ENCODE measurements at regions not wholly inside any gene's neighbourhood (a gene's known extent, or its start where the extent isn't known, plus 50 kb on each side); places are given as distances from the start of the nearest gene placed in this dataset.

GRCh38 chr1:56180520-56181190, 398.7 kb downstream of the PLPP3 start:
- no peak for DNase-seq

GRCh38 chr1:56179543-56179942, 399.8 kb downstream of the PLPP3 start:
- no peak for DNase-seq

GRCh38 chr1:56175211-56175610, 404.2 kb downstream of the PLPP3 start:
- DNase-seq = no peak

- no peak for DNase-seq
Observed at GRCh38 chr1:56174176-56174885, 405.0 kb downstream of the PLPP3 start.

- DNase-seq = no peak
Observed at GRCh38 chr1:56173736-56174135, 405.6 kb downstream of the PLPP3 start.

GRCh38 chr1:56171670-56172069, 407.7 kb downstream of the PLPP3 start:
- DNase-seq = no peak

GRCh38 chr1:56170784-56171320, 408.5 kb downstream of the PLPP3 start:
- no peak for DNase-seq

- no peak for DNase-seq
Observed at GRCh38 chr1:56169856-56170255, 409.5 kb downstream of the PLPP3 start.

- no peak for DNase-seq
Observed at GRCh38 chr1:56168176-56168575, 411.2 kb downstream of the PLPP3 start.

- DNase-seq = no peak
Observed at GRCh38 chr1:56167596-56167995, 411.8 kb downstream of the PLPP3 start.

- DNase-seq = no peak
Observed at GRCh38 chr1:56160773-56161315, 418.5 kb downstream of the PLPP3 start.

- DNase-seq = no peak
Observed at GRCh38 chr1:56156971-56157876, 422.1 kb downstream of the PLPP3 start.

- DNase-seq = no peak
Observed at GRCh38 chr1:56153276-56153675, 426.1 kb downstream of the PLPP3 start.

GRCh38 chr1:56152635-56153034, 426.7 kb downstream of the PLPP3 start:
- DNase-seq = no peak

GRCh38 chr1:56151402-56151801, 428.0 kb downstream of the PLPP3 start:
- no peak for DNase-seq

GRCh38 chr1:56150441-56151215, 428.7 kb downstream of the PLPP3 start:
- no peak for DNase-seq

- no peak for DNase-seq
Observed at GRCh38 chr1:56149761-56150160, 429.6 kb downstream of the PLPP3 start.

- no peak for DNase-seq
Observed at GRCh38 chr1:56148326-56149193, 430.8 kb downstream of the PLPP3 start.

- DNase-seq = no peak
Observed at GRCh38 chr1:56147459-56147858, 431.9 kb downstream of the PLPP3 start.

GRCh38 chr1:56147034-56147433, 432.3 kb downstream of the PLPP3 start:
- DNase-seq = no peak

- DNase-seq = no peak
Observed at GRCh38 chr1:56146449-56146848, 432.9 kb downstream of the PLPP3 start.
